Stomach (tissue), 8 donors: ENCODE measurements at regions not wholly inside any gene's neighbourhood (a gene's known extent, or its start where the extent isn't known, plus 50 kb on each side); places are given as distances from the start of the nearest gene placed in this dataset.

ENCODE experiments used
- DNase-seq, 2 donors: peaks; one replicate each; pipeline versions ENCODE4 v3.0.0 to v3.0.0-alpha.2; 2013 to 2019
- H3K27ac ChIP-seq, 5 donors: fragments of 200-600 bp in 4 of 5; sonication (generic) in 4 of 5; one replicate each; pipeline ENCODE4 v1.5.1; 2013 to 2019; ENCODE audit warnings: mild to moderate bottlenecking in 1 of 5, moderate library complexity in 1 of 5
- H3K27me3 ChIP-seq, 3 donors: fragments of 200-600 bp; sonication (generic); one replicate each; pipeline ENCODE4 v1.5.1; 2017 to 2019; ENCODE audit warnings: mixed run types in 1 of 3
- H3K36me3 ChIP-seq, 4 donors: fragments of 200-600 bp; sonication (generic); 1 replicate in 3 of 4; 2 replicates in 1 of 4; pipeline ENCODE4 v1.5.1; 2016 to 2019
- H3K4me1 ChIP-seq, 4 donors: fragments of 200-600 bp; sonication (generic); one replicate each; pipeline ENCODE4 v1.5.1; 2016 to 2019
- H3K4me3 ChIP-seq, 4 donors: fragments of 200-600 bp; sonication (generic) in 3 of 4; one replicate each; pipeline ENCODE4 v1.5.1; 2016 to 2019; ENCODE audit warnings: mild to moderate bottlenecking in 1 of 4
- H3K9me3 ChIP-seq, 4 donors: fragments of 200-600 bp; sonication (generic); one replicate each; pipeline ENCODE4 v1.5.1; 2016 to 2019
- EP300 ChIP-seq: sonication (generic); formaldehyde crosslinking; IDR thresholded peaks from one replicate; pipeline ENCODE4 v1.6.1; 2017; ENCODE audit warnings: antibody characterized with exemption
- POLR2A ChIP-seq, 4 donors: fragments of 450-650 bp; IDR thresholded peaks; one replicate each; pipeline ENCODE4 v1.6.1; 2016; ENCODE audit warnings: antibody characterized with exemption in 4 of 4, control low read depth in 2 of 4, mild to moderate bottlenecking in 1 of 4, moderate library complexity in 1 of 4
- POLR2AphosphoS5 ChIP-seq, 3 donors: sonication (generic); formaldehyde crosslinking; IDR thresholded peaks; one replicate each; pipeline ENCODE4 v1.6.1; 2016; ENCODE audit warnings: antibody characterized with exemption in 3 of 3
- WGBS, 5 donors: extraction: QIAGEN DNeasy Blood & Tissue Kit in 3 of 5; methylation state at CpG; one replicate each; pipeline versions ENCODE4 v1.1.5 to v1.1.7; 2013 to 2018; 5-methylcytosine and 5-hydroxymethylcytosine counted together
- intact Hi-C: fragments of 100-400 bp; cut with DNase I; formaldehyde crosslinking; loops from one replicate; pipeline ENCODE4 v1.15.1; 2023; ENCODE audit warnings: low total_unique reads
- TF ChIP-seq, protein P1 (sequence below), 7 experiments: fragments of 450-650 bp in 4 of 7; fragments of 200-600 bp in 3 of 7; sonication (generic) in 3 of 7; IDR thresholded peaks; one replicate each; pipeline ENCODE4 v1.5.1; 2016 to 2019; ENCODE audit warnings: antibody characterized with exemption in 7 of 7, control low read depth in 2 of 7, mild to moderate bottlenecking in 1 of 7
- donor health status: healthy with polysubstance abuse.
- donor health status: Bipolar disorder and iron deficiency.
- donor health status: healthy.

GRCh38 chr1:56411484-56412180, 167.7 kb downstream of the PLPP3 start:
- Histone ChIP-seq H3K27ac (peak overlapping the region in 3 of 5 donors; percentile 22 to 44 (median 24)), H3K9me3 (no peaks in the 10 kb centered on the region), H3K4me1 (peaks cover 6 to 14% (median 12%) of the 10 kb centered on the region in 4 donors), H3K36me3 (no peaks in the 10 kb centered on the region), H3K4me3 (no peak overlapping the region), H3K27me3 (no peaks in the 10 kb centered on the region)
- 74 to 86% (median 78%) methylated on average over 13 of the region's 13 CpGs for WGBS, 5 donors
- TF ChIP-seq POLR2AphosphoS5 (IDR thresholded peaks at IDR 0.05) (no peak), POLR2A (IDR thresholded peaks at IDR 0.05) (no peak), EP300 (no peak)
- TF ChIP-seq, protein P1, sequence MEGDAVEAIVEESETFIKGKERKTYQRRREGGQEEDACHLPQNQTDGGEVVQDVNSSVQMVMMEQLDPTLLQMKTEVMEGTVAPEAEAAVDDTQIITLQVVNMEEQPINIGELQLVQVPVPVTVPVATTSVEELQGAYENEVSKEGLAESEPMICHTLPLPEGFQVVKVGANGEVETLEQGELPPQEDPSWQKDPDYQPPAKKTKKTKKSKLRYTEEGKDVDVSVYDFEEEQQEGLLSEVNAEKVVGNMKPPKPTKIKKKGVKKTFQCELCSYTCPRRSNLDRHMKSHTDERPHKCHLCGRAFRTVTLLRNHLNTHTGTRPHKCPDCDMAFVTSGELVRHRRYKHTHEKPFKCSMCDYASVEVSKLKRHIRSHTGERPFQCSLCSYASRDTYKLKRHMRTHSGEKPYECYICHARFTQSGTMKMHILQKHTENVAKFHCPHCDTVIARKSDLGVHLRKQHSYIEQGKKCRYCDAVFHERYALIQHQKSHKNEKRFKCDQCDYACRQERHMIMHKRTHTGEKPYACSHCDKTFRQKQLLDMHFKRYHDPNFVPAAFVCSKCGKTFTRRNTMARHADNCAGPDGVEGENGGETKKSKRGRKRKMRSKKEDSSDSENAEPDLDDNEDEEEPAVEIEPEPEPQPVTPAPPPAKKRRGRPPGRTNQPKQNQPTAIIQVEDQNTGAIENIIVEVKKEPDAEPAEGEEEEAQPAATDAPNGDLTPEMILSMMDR (IDR thresholded peaks at IDR 0.05) = no peak
- intact Hi-C loops = no loop called here
- no peak for DNase-seq

DNA sequence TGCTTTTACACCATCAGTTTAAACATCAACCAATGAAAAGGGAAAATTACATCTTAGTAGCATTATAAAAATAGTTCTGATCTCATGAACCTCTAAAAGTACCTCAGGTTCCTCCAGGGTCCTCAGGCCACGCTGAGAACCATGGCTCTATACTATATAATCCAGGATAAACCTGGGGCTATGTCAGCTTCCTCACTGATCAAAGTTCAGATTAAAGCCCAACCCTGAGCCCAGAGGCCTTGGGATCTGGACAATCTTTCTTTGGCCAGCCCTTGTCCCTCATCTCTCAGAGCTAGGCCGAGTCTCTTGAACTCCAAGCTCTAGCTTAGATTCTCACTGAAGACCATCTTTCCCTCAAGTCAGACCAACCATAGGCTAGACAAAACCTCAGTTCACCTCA, 168.3 kb downstream of the PLPP3 start:
- 80 to 92% (median 88%) methylated on average over 2 of the region's 2 CpGs for WGBS, 5 donors
- Histone ChIP-seq H3K27me3 (no peaks in the 10 kb centered on the region), H3K4me3 (no peak overlapping the region), H3K36me3 (no peaks in the 10 kb centered on the region), H3K9me3 (no peaks in the 10 kb centered on the region), H3K27ac (peak overlapping the region in 3 of 5 donors; percentile 22 to 44 (median 24)), H3K4me1 (peaks cover 6 to 14% (median 11%) of the 10 kb centered on the region in 4 donors)
- no peak for DNase-seq
- TF ChIP-seq, protein P1 (IDR thresholded peaks at IDR 0.05) = no peak
- no peak for TF ChIP-seq POLR2A (IDR thresholded peaks at IDR 0.05)
- no peak for TF ChIP-seq POLR2AphosphoS5 (IDR thresholded peaks at IDR 0.05)
- TF ChIP-seq EP300 = no peak
- intact Hi-C loops = no loop called here

DNA sequence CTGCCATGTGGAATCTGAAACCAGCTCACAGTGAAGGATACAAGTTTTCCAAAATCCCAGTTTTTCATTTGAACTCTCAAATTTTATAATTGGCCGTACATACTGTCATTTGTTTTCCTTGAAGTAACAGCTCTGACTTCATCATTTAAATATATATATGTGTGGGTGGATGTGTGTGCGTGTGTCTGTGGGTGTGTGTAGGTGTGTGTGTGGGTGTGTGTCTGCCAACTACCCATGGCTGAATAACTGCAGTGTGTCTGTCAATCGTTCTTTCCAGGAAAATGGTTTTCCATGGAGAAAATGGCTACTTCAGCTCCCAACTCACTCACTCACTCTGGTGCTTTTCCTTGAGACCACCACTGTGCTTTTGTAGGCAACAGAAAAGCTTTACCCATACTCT, 169.0 kb downstream of the PLPP3 start:
- no peak overlapping the region for H3K4me3 ChIP-seq
- no peaks in the 10 kb centered on the region for H3K36me3 ChIP-seq
- H3K4me1 ChIP-seq = peaks cover 6 to 14% (median 11%) of the 10 kb centered on the region in 4 donors
- no peak for DNase-seq
- 83 to 92% (median 87%) methylated on average over 3 of the region's 3 CpGs for whole genome bisulfite sequencing, 5 donors
- intact Hi-C loops = no loop called here
- H3K27ac ChIP-seq = no peak overlapping the region
- no peaks in the 10 kb centered on the region for H3K9me3 ChIP-seq
- H3K27me3 ChIP-seq = no peaks in the 10 kb centered on the region
- TF ChIP-seq EP300 (no peak), POLR2AphosphoS5 (IDR thresholded peaks at IDR 0.05) (no peak), POLR2A (IDR thresholded peaks at IDR 0.05) (no peak)
- TF ChIP-seq, protein P1 (IDR thresholded peaks at IDR 0.05) = no peak

DNA sequence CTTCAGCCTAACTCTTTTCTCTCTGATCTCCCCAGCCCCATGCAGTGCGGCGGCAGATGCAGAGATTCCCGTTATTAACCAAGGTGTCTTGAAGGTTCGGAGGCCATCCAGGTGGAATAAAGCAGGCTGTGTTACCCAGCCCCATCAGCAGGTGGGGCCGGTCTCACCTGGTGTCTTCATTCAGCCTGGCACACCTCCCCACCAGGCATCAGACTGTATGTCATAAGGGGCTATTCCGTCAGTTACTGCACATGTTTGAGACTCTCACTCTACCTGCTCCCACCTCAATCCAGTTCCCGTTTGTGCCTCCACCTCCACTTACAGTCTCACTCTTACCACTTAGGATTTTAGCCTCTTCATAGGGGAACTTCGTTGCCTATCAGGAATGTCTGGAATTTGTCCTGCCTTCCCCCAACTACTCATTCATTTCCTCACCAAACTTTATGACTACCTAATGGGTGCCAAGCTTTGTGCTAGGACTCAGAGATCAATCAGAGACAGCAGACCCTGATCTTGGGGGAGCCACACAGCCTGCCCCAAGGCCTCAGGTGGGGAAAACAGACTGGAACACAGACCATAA, 170.2 kb downstream of the PLPP3 start:
- Histone ChIP-seq H3K9me3 (no peaks in the 10 kb centered on the region), H3K27ac (no peak overlapping the region), H3K36me3 (no peaks in the 10 kb centered on the region), H3K4me1 (peaks cover 5 to 9% (median 7%) of the 10 kb centered on the region in 4 donors), H3K27me3 (no peaks in the 10 kb centered on the region), H3K4me3 (no peak overlapping the region)
- DNase-seq = peak; percentile 55 to 77
- intact Hi-C loops = loop anchor here (10.0 kb wide), 1 partner anchor 176 kb away; no protein-coding TSS in a partner anchor
- TF ChIP-seq EP300 = no peak
- TF ChIP-seq POLR2AphosphoS5 (IDR thresholded peaks at IDR 0.05) = no peak
- TF ChIP-seq, protein P1 (IDR thresholded peaks at IDR 0.05) = peak in 5 of 7 experiments; percentile 46 to 77 (median 58)
- 50 to 70% (median 56%) methylated on average over 8 of the region's 8 CpGs for WGBS, 5 donors
